Cerebellar cortex (tissue), 1 donor: ENCODE measurements at regions not wholly inside any gene's neighbourhood (a gene's known extent, or its start where the extent isn't known, plus 50 kb on each side); places are given as distances from the start of the nearest gene placed in this dataset.

Experiments
- DNase-seq: peaks from one replicate; pipeline ENCODE4 v3.0.0-alpha.2; 2015; ENCODE audit warnings: low spot score

- DNase-seq: no peak
Observed at GRCh38 chr2:51225377-51225776, 193.4 kb upstream of the NRXN1 start.

GRCh38 chr2:51224790-51225189 is 192.9 kb upstream of the NRXN1 start:
- DNase-seq: no peak

- no peak for DNase-seq
Observed at GRCh38 chr2:51222106-51222505, 190.2 kb upstream of the NRXN1 start.

- no peak for DNase-seq
Observed at GRCh38 chr2:51220606-51221005, 188.7 kb upstream of the NRXN1 start.

- DNase-seq: no peak
Observed at GRCh38 chr2:51220080-51220479, 188.1 kb upstream of the NRXN1 start.

GRCh38 chr2:51219468-51219867 is 187.5 kb upstream of the NRXN1 start:
- no peak for DNase-seq

- DNase-seq: no peak
Observed at GRCh38 chr2:51218047-51218446, 186.1 kb upstream of the NRXN1 start.

- no peak for DNase-seq
Observed at GRCh38 chr2:51213826-51214225, 181.9 kb upstream of the NRXN1 start.

GRCh38 chr2:51212374-51212773 is 180.4 kb upstream of the NRXN1 start:
- no peak for DNase-seq

GRCh38 chr2:51208521-51208920 is 176.6 kb upstream of the NRXN1 start:
- DNase-seq: no peak

GRCh38 chr2:51201295-51201694 is 169.4 kb upstream of the NRXN1 start:
- no peak for DNase-seq

- DNase-seq: no peak
Observed at GRCh38 chr2:51194656-51195055, 162.7 kb upstream of the NRXN1 start.

GRCh38 chr2:51170273-51170672 is 138.3 kb upstream of the NRXN1 start:
- no peak for DNase-seq

GRCh38 chr2:51165534-51166260 is 133.8 kb upstream of the NRXN1 start:
- no peak for DNase-seq

- peak; percentile 67 for DNase-seq
Observed at GRCh38 chr2:51158251-51158650, 126.3 kb upstream of the NRXN1 start.

- DNase-seq: peak; percentile 61
Observed at GRCh38 chr2:51153236-51153635, 121.3 kb upstream of the NRXN1 start.

GRCh38 chr2:51151490-51152140 is 119.7 kb upstream of the NRXN1 start:
- no peak for DNase-seq

- no peak for DNase-seq
Observed at GRCh38 chr2:51149725-51150124, 117.8 kb upstream of the NRXN1 start.

- no peak for DNase-seq
Observed at GRCh38 chr2:51145761-51146160, 113.8 kb upstream of the NRXN1 start.

- no peak for DNase-seq
Observed at GRCh38 chr2:51120754-51121280, 88.9 kb upstream of the NRXN1 start.

GRCh38 chr2:51111532-51111931 is 79.6 kb upstream of the NRXN1 start:
- DNase-seq: no peak

- DNase-seq: no peak
Observed at GRCh38 chr2:51108794-51109193, 76.9 kb upstream of the NRXN1 start.

GRCh38 chr2:51107841-51108240 is 75.9 kb upstream of the NRXN1 start:
- DNase-seq: no peak

- DNase-seq: no peak
Observed at GRCh38 chr2:51105811-51106210, 73.9 kb upstream of the NRXN1 start.
